ENCODE measurements at regions not wholly inside any gene's neighbourhood (a gene's known extent, or its start where the extent isn't known, plus 50 kb on each side); places are given as distances from the start of the nearest gene placed in this dataset.

DNA sequence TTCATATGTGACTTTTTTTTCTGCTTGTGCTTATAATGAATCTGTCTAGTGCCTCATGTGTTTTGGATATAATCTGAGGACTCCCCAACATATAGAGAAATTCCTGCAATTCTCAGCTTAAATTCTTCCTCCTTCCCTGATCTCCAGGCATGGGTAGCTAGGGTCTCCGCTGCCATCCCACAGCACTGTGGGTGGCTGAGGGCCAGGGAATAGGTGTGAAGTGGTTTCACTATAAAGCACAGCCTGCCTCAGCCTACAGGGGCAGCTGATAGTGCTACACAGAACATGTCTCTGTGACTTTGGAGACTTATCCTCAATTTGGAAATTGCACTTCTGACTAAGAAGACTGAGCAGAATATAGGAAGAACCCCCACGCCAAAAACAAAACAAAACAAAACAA is 137.3 kb upstream of the NABP1 start:
- no peak for TF ChIP-seq CTCF (IDR thresholded peaks at IDR 0.05)
- intact Hi-C loops (cut with DNase I, micrococcal nuclease) = no loop called here
- no peaks in the 10 kb centered on the region for H3K27me3 Mint-ChIP-seq
- Histone ChIP-seq H3K4me3 (ENCODE audit: low read length) (no peak overlapping the region), H3K36me3 (ENCODE audit: insufficient read depth, low read length) (no peaks in the 10 kb centered on the region), H3K27ac (ENCODE audit: low read depth in 1 of 2, low read length in 2 of 2) (no peak overlapping the region), H3K27me3 (ENCODE audit: control insufficient read depth in 1 of 2, insufficient read depth in 2 of 2, low read length in 2 of 2) (no peaks in the 10 kb centered on the region), H3K4me1 (ENCODE audit: insufficient read depth, low read length) (no peaks in the 10 kb centered on the region), H3K9me3 (ENCODE audit: control insufficient read depth in 1 of 2, insufficient read depth in 1 of 2, low read length in 2 of 2) (no peaks in the 10 kb centered on the region)
- ChIA-PET POLR2A (interaction anchor here (1.4 kb wide), 1 partner anchor 12 kb away, joined by 3 read pairs; no protein-coding TSS in a partner anchor), CTCF (no interaction called here)
- no peak for DNase-seq
- no peak overlapping the region for H3K4me3 Mint-ChIP-seq
- H3K27ac Mint-ChIP-seq = no peak overlapping the region
- ATAC-seq (ENCODE audit: poor library complexity) = no peak
- no peaks in the 10 kb centered on the region for H3K9me3 Mint-ChIP-seq
- H3K36me3 Mint-ChIP-seq (ENCODE audit: low read depth) = no peaks in the 10 kb centered on the region
- no peaks in the 10 kb centered on the region for H3K4me1 Mint-ChIP-seq (ENCODE audit: low read depth)

- ChIA-PET CTCF (no interaction called here), POLR2A (no interaction called here)
- H3K9me3 ChIP-seq (ENCODE audit: control insufficient read depth in 1 of 2, insufficient read depth in 1 of 2, low read length in 2 of 2) = no peaks in the 10 kb centered on the region
- Mint-ChIP-seq H3K27ac (no peak overlapping the region), H3K4me3 (no peak overlapping the region), H3K27me3 (no peaks in the 10 kb centered on the region), H3K9me3 (no peaks in the 10 kb centered on the region), H3K36me3 (ENCODE audit: low read depth) (no peaks in the 10 kb centered on the region), H3K4me1 (ENCODE audit: low read depth) (no peaks in the 10 kb centered on the region)
- intact Hi-C loops (cut with DNase I, micrococcal nuclease) = no loop called here
- no peaks in the 10 kb centered on the region for H3K4me1 ChIP-seq (ENCODE audit: insufficient read depth, low read length)
- no peak for TF ChIP-seq CTCF (IDR thresholded peaks at IDR 0.05)
- no peak overlapping the region for H3K27ac ChIP-seq (ENCODE audit: low read depth in 1 of 2, low read length in 2 of 2)
- H3K27me3 ChIP-seq (ENCODE audit: control insufficient read depth in 1 of 2, insufficient read depth in 2 of 2, low read length in 2 of 2) = peaks cover 0 to 2% of the 10 kb centered on the region in 2 experiments
- H3K36me3 ChIP-seq (ENCODE audit: insufficient read depth, low read length) = no peaks in the 10 kb centered on the region
- no peak for ATAC-seq (ENCODE audit: poor library complexity)
- no peak overlapping the region for H3K4me3 ChIP-seq (ENCODE audit: low read length)
- no peak for DNase-seq
These were observed 134.2 kb upstream of the NABP1 start for GRCh38 chr2:191543708-191544107.

DNA sequence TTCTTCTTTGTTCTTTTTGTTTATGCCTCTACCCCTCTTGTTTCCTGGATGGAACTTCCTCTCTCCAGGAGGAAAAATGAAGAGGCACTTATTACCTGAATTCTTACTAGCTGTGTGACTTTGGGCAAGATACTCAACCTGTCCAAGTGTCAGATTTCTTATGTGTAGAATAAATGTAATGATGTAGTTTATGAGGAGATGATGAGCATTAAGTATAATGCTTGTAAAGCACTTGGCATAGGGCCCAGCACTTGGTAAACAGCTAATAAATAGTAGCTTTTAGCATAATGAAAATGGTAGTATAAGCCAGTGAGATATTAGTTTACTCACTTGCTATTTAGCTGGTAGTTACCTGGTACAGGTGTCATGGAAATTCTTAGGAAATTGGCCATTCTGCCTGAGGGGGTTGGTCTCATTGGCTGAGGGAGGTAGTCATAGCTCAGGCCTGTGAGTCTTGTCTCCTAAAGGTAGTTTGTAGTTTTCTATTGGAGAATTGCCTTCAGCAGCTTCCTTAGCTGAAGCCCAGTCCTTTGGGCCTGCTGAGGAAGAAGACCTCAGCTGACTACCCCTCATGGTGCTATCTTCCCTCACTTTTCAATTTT is 133.4 kb upstream of the NABP1 start:
- Mint-ChIP-seq H3K36me3 (ENCODE audit: low read depth) (no peaks in the 10 kb centered on the region), H3K27ac (no peak overlapping the region), H3K9me3 (no peaks in the 10 kb centered on the region), H3K4me1 (ENCODE audit: low read depth) (no peaks in the 10 kb centered on the region), H3K4me3 (no peak overlapping the region), H3K27me3 (no peaks in the 10 kb centered on the region)
- ATAC-seq (ENCODE audit: poor library complexity) (no peak), DNase-seq (no peak)
- Histone ChIP-seq H3K27me3 (ENCODE audit: control insufficient read depth in 1 of 2, insufficient read depth in 2 of 2, low read length in 2 of 2) (peaks cover 0 to 2% of the 10 kb centered on the region in 2 experiments), H3K4me1 (ENCODE audit: insufficient read depth, low read length) (no peaks in the 10 kb centered on the region), H3K36me3 (ENCODE audit: insufficient read depth, low read length) (no peaks in the 10 kb centered on the region), H3K9me3 (ENCODE audit: control insufficient read depth in 1 of 2, insufficient read depth in 1 of 2, low read length in 2 of 2) (no peaks in the 10 kb centered on the region), H3K27ac (ENCODE audit: low read depth in 1 of 2, low read length in 2 of 2) (no peak overlapping the region), H3K4me3 (ENCODE audit: low read length) (no peak overlapping the region)
- TF ChIP-seq CTCF (IDR thresholded peaks at IDR 0.05) = no peak
- POLR2A ChIA-PET = no interaction called here
- CTCF ChIA-PET = interaction anchor here (1.1 to 1.7 kb wide), 3 partner anchors 9 to 618 kb away, joined by 3 to 4 read pairs (median 3); no protein-coding TSS in a partner anchor
- intact Hi-C loops (cut with DNase I, micrococcal nuclease) = no loop called here

Data from CD4-positive, alpha-beta T cell (primary cell).